SIG-M5 treated with dmso at 0.1 percent for 504 hours (cell line): ENCODE measurements at regions not wholly inside any gene's neighbourhood (a gene's known extent, or its start where the extent isn't known, plus 50 kb on each side); places are given as distances from the start of the nearest gene placed in this dataset.
"Not testable (repeated sequence)": the region's sequence is repeated elsewhere in the genome, so short reads cannot be mapped to it uniquely, and the experiment has no call there.

Source experiments
- DNase-seq: peaks from one replicate; lab custom pipeline; 2025; ENCODE audit not compliant: unreplicated experiment; lab: John Stamatoyannopoulos, UW

DNA sequence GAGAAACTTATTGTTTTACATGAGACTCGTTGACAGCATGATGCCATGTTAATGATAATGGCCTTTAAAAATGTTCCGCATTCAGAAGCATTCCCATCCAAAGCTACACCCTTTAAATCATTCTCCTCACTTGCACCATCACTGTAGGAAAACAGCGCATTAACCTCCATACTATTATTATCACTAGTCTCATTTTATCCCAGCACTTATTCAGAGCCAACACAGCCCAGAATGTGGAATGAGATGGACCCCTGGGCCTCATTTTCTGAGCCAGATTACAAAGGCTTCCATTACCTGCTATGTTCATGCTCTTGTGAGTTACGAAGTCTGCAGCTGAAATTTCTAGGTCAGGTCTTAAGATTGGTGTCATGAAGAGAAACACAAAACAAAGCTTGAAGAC lies 159.4 kb downstream of the HS3ST3A1 start:
- no peak for DNase-seq

DNA sequence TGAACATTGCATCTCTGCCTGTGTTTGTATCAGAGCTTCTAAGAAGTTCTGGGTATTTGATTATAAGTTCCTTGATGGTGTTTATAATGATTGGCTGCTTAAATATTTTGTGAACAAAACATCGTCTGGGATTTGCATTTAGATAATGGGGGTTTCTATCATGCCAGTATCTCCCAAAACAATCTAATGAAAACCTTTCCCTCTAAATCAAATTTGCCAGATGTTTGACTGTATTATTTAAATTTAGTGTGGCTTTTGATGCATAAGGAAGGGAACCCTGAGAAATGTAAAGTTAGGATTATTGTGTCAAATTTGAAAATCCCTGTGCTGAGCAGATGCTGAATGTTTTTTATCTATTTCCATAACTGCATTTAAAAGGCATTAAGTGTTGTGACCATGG lies 159.9 kb downstream of the HS3ST3A1 start:
- DNase-seq = no peak

DNA sequence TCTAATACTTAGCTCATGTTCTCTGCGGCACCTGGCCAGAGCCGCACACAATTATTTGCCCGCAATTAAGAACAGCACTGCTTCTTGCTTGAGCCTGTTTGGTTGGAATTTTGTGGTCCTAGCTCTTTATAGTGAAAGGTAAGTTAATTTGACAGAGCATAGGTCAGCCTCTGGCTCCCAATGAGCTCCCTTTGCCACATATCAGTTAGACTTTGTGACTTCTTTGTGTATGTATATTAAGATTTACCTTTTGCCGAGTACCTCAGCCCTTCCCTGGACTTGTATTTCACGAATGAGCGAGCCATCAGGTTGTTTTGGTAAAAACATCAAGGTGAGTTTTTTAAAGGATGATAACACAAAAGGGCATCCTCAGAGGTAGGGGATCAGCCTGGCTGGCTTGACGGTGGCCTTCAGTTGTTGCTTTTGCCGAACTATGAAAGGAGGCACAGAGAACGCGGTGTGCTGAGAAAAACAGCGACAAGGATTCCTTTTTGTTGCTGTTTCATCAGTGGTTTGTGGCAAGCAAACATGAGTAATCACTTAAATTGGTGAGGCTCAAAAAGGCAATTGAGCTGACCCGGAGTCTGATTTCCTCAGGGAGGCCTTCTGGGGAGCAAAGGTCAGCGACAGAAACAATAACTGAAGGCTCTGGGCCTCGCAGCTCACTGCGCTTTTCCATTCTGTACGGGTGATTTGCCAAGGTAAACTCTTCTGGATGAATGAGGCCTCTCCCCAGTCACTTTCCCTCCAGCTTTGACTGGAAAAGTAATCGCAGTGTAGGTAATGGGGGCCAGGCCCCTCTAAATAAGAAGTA lies 163.6 kb downstream of the HS3ST3A1 start:
- DNase-seq = no peak

DNA sequence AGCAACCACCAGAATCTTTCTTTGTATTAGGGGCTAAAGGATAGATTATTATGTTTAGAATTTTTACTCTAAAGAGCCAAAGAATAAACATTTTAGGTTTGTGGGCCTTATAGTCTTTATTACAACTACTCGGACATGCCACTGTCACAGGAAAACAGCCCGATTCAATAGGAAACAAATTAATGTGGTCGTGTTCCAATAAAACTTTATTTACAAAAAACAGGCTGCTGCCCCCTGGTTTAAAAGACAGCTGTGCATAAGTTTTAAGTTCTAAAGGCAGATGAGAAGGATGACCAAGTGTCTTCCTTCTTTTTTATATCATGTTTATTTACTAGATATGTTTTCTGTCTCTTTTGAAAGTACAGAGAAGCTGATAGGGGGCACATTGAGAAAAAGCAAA lies 166.5 kb downstream of the HS3ST3A1 start:
- DNase-seq = no peak

DNA sequence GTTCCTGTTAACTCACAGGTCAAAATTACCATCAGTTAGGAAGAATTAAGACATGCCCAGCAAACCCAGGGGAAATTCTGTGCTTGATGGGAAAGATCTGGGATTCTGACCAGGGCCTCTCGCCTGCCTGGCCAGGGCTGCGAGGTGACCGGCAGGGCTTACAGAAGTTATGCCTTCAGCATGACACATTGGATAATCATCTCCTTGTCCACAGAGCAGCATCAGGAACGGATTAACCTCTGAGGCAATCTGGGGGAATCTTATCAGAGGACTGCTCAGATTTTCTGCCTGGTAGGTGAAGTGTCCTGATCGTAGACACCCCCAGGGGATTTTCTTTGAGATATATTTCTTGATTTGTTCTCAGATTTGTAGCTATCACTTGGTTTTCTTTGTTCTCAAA lies 172.5 kb downstream of the HS3ST3A1 start:
- no peak for DNase-seq

DNA sequence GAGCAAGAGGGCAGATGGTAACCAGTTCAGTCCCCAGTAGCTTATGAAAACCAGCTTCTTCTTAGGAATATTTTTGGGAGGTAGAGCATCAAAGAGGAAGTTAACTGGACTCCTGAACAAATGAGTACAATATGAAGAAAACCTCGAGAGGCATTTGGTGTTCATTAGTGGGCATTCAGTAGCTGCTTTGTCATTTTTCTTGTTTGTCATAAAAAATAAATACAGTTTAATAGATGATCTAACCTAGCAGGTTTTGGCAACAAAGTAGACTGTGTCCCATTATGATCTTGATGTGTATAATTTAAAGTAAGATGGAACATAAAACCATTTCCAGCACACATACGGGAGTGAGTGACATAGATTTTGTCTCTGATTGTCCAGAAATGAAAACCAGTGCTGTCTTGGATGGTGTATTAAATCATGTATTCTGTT lies 173.1 kb downstream of the HS3ST3A1 start:
- DNase-seq = no peak

DNA sequence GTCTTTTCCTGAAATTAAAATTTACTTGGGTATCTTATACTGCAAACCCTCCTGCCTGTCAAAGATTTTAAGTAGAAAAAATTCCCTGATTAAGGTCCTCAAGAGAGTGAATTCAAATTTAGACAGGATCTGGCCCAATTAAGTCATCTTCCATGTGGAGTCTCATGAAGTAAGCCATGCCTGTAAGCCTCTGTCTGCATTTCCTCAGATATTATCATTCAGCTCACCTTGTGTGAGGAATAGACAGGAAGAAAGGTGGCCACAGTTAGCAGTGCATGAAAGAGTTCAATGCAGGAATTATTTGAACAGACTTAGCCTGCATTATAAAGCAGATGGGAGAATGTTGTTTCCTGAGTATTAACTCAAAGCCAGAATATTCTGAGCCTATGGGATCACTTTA lies 174.7 kb downstream of the HS3ST3A1 start:
- no peak for DNase-seq

DNA sequence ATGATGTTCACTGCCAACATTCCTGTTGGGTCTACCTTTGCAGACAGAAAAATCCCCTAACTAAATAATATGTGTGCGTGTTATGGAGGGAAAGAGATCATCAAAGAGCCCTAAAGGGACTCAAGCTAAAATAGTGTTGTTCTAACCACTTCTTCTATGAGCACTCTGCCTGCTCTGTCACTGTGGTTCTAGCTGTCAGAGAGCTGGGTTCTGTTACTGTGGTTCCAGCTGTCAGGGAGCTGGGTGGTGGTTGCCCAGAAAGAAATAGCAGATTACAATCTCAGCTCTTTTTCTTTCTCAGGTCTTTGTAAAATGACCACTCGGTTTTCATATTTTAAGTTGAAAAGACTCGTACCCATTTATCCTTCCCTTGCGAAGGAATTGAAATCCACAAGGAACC lies 176.3 kb downstream of the HS3ST3A1 start:
- no peak for DNase-seq

DNA sequence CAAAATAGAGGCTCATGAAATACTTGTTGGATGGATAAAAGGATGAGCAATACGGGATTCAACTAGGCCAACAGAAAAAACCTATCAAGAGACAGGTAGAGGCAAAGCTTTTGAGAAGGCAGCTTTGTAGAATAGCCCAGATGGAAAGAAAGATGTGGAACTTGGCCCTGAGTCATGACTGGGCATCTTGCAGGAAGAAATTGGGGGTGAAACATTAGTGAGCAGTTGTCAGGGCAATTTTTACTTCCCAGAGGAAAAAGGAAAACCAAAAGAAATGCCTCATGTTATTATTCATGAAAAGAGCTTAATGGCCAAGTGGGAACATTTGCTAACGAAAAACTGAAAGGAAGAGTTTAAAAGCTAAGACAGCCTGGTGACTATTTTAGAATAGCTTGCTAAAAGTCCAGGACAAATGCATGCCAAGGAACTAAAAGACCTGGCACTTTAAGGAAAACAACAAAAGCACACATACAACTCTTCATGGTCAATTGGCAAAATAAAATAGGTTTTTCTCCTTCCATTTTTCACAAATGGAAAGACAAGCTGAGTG lies 180.1 kb downstream of the HS3ST3A1 start:
- no peak for DNase-seq

DNA sequence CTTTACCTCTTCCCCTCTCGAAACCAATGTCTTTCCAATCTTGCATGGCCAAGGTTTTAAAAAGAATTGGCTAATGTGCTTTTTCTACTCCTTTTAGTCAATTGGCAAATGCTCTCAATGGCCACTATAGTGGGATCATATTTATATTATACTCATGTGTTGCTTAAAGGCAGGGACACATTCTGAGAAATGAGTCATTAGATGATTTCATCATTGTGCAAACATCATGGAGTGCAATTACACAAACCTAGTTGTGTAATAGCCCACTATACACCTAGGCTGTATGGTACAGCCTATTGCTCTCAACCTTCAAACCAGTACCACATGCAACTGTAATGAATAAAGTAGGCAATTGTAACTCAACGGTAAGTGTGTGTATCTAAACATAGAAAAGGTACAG lies 180.9 kb downstream of the HS3ST3A1 start:
- peak; percentile 52 for DNase-seq

DNA sequence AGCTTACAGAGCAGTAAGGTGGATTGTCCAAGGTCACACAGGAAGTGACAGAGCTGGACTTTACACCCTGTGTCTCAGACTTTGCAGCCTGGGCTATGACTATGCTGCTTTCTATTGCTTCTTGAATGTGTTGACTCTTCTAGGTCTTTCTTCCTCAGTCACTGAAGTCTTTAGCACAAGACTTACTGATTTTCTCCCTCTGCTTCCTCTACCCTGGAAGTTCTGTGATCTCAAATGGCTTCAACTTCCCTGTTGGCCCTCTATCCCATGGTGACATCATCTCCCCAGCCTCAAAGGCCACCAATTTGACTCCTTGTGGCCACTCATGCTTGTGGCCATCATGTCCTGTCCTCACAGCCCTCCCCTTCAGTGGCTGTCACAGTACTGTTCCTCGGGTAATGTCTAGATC lies 181.3 kb downstream of the HS3ST3A1 start:
- DNase-seq = no peak

DNA sequence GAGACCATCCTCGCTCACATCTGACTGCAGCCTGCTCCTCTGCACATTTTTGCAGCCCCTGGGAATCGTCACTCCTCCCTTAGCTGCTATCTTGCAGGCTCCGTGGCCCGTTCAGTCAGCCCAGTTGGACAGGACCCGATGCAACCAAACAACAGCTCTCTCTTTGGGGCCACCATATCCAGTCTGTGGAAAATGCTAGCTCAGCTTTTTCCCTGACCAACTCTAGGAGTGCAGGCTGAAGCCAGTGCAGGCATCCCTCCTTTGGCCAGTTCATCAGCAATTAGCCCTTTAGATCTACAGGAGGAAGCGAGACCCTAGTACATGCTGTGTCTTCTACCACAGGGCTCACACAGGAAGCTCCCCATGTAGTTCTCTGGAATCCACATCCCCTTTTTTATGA lies 182.1 kb downstream of the HS3ST3A1 start:
- DNase-seq = no peak

DNA sequence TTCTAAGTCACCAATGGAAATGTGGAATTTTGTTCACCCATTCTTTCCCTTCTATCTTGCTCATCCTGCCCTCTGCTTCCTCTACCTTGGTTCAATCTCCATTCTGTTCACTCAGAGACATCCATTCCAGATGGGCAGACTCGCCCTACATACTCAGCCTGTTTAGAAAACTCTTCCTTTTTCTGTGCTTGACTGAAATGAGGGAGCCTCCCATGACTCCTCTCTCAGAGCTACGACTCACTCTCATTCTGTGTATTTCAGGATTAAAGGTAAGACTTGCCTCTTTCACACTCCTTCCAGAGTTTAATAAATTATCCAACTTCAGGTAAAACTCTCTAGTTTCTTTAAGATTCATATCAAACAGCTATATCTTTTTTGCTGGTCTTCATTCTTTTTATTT lies 182.8 kb downstream of the HS3ST3A1 start:
- DNase-seq = no peak

DNA sequence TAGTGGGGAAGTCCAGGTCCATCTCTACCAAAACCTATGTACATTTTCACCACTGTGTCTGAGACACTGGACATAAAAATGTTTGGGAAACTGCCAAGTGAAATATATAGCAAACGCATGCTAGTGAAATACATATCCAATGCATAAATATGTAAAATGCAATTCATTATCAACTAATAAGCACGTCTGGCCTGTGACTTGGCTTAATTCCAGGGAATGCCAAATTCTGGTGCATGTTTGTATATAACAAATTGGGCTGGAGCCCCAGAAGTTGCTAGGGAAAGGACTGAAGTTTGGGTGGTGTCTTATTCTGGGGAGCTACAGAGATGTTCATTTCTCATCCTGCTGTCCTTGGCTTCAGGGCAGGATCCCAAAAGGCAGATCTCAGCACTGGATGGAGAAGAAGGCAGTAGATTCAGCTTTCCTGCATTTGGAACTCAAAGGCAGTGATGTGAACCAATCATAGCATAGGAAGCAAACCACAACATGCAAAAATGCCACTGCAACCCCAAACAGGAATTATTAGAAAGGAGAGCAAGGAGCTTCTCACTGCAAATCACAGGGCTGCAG lies 184.3 kb downstream of the HS3ST3A1 start:
- DNase-seq = no peak

DNA sequence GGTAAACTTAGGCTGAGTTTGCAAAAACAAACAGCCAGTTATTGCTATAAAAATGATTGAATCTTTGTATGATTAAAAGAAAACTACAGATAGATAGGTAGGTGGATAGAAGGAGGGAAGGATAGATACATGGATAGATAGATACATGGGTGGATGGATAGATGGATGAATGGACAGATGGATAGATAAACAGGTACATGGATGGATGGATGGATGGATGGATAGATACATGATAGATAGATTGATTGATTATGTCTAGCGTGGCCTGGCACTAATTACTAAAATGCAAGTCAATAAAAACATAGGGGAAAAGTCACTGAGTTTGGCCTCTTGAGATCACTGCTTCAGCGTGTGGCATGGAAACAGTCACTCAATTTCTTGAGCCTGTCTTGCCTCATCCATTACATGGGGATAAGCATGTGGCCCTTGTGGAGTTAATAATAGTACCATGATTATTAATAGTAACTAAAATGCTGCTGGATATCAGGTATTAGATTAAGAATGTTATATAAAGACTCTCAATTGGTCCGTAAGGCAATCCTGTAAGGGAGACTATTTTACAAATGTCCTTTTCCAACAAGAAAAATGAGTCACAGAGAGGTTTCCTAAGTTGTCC lies 184.9 kb downstream of the HS3ST3A1 start:
- DNase-seq = no peak

DNA sequence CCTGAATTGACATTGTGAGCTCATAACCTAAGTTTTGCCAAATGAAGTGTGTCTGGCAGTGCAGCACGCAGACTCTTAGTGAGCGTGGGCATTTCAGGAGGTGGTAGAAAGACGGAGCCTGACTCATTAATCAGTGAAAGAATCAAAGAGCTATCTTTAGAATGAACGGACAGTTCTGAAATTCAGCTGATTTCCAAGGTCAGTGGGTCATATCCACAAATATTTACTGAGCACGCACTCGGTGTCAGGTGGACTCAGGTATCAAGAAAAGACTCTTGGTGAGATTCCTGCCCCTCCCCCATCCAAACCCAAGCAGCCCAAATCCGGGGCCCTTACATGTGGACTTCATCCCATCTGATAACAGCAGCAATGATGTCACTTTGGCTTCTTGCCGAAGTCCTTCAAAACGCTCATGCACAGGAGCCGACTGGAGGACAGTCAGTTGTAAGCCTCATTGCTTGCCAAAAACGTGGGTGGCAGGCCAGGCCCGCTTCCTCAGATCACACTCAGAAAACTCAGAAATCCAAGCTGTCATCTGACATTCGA lies 185.8 kb downstream of the HS3ST3A1 start:
- DNase-seq = no peak

DNA sequence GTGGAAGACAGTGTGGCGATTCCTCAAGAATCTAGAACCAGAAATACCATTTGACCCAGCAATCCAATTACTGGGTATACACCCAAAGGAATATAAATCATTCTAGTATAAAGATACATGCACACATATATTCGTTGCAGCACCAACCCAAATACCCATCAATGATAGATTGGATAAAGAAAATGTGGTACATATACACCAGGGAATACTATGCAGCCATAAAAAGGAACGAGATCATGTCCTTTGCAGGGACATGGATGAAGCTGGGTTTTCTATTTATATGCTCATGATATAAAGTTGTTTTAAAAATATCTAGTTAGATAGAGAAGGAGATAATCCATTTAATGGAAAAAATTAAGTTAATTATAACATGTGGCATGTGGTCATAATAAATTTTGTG lies 186.5 kb downstream of the HS3ST3A1 start:
- not testable (repeated sequence) for DNase-seq

DNA sequence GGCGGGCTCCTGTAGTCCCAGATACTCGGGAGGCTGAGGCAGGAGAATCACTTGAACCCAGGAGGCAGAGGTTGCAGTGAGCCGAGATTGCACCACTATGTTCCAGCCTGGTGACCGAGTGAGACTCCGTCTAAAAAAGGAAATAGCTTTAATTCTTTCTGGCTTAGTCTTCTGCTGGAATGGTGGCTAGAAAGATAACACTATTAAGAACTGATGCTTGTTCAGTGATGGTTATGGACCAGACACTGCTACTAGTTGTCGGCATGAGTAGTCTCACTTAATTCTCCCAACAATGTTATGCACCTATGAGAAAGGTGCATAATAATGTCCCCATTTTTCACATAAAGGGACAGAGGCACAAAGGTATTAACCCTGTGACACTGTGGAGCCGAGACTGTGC lies 188.7 kb downstream of the HS3ST3A1 start:
- DNase-seq = no peak

DNA sequence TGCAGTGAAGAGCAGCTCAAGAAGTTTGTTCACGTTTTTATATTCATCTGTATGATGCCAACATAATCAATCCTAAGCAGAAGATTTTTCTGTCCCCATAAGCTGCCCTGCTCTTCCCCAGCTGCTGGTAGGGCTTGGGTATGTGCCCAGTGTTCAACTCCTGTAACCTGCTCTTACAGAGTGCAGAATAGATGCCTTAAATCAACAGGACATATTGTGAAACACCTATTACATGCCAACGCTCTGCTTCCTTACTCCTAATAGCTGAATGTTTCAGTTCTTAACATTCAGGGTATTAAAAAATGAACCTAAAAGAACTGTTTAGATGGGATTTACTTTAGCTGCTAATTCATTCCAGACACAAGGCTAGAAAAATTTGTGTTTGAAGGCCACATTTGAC lies 190.9 kb downstream of the HS3ST3A1 start:
- DNase-seq = no peak

DNA sequence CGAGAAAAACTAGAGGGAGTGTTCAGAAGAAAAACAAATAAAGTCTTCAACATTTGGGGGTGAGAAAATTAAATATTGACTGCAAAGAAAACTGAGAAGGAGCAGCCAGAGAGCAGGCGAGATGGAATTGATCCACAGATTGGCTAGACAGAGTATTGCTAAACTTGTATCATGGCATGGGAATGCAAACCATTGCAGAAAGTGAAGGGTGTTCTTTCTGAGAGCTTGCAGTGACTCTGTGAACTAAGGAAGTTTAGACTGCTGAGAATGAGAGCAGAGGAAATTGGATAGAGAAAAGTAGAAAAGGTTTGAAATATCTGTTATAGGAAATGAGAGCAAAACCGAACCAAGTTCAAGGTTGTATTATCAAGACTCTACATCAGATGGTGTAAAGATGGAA lies 191.5 kb downstream of the HS3ST3A1 start:
- no peak for DNase-seq

DNA sequence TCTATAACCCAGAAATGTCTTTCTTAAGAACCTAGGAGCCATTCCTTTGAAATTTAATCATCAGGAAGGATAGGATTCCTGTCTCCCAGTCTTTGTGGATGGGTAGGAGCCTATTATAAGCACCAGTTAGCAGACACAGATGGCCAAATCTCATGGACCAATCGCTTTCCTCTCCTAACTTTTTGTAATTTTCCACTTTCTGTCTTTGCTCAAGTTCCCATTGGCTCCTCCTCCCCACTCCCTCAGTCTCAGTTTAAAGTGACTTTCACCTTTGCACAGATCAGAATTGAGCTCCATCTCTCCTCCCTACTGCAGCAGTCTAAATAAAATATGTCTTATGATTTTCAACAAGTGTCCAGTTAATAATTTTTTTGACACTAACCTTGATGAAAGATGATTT lies 192.3 kb downstream of the HS3ST3A1 start:
- DNase-seq = no peak

DNA sequence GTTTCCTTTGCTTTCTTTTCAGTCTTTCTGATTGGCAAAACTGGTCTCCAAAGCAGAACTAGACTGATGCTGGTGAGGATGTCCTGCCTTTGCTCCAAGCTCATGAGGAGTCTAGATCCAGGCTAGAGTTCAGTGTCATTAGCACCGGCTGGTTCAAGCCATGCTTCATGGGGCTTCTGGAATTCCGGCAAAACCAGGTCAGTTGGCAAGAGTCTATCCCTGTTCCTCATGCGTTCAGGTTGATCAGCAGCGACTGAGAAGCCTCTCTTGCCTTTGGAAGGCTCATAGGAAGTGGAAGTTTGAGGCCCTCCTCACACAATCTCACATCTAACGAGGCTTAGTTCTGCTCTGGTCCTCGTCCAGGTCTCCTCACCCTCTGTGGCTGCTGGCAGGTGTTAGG lies 194.3 kb downstream of the HS3ST3A1 start:
- DNase-seq = no peak
